HG03520 (cell line): ENCODE measurements at regions not wholly inside any gene's neighbourhood (a gene's known extent, or its start where the extent isn't known, plus 50 kb on each side); places are given as distances from the start of the nearest gene placed in this dataset.
"Not testable (repeated sequence)": the region's sequence is repeated elsewhere in the genome, so short reads cannot be mapped to it uniquely, and the experiment has no call there.

Experiments
- ATAC-seq: cut with Tn5 transposase; IDR thresholded peaks from one replicate; pipeline ENCODE4 v1.9.1; 2021; ENCODE audit warnings: mild to moderate bottlenecking, moderate library complexity; ENCODE audit not compliant: unreplicated experiment

DNA sequence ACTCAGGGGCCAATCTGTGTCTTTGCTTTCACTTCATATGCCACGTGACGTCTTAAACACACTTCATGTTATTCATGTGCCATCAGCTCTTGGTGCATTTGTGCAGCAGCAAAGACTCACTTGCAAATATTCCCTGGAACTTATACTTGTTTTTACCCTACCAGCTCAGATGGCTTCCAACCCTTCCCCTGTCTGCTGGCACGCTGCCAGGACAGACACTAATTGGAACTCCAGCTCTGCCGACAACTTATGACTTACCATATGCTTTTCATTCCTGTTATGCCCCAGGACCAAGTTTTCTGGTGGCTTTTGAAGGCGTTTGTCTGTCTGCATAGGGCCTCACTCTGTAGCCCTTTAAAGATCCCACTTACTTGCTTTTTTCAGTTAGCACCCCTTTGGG lies 261.7 kb upstream of the GNPDA2 start:
- ATAC-seq, result no peak

- no peak for ATAC-seq
Observed at GRCh38 chr4:44985938-44986337, 259.6 kb upstream of the GNPDA2 start.

DNA sequence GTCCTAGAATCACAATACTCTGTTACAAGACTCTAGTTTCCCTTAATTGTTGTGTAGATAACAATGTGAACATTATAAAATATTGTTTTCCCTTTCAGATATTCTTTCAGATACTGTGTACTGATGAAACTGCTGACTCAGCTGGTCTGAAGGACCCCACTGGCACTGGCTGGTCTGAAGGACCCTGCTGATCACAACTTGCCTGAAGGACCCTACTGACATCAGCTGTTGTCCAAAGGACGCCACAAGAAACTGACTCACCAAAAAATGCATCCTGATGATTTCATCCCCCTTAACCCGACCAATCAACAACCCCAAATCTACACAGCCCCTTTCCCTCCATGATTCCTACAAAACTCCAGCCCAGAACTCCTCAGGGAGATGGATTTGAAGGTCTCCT lies 258.8 kb upstream of the GNPDA2 start:
- no peak for ATAC-seq

DNA sequence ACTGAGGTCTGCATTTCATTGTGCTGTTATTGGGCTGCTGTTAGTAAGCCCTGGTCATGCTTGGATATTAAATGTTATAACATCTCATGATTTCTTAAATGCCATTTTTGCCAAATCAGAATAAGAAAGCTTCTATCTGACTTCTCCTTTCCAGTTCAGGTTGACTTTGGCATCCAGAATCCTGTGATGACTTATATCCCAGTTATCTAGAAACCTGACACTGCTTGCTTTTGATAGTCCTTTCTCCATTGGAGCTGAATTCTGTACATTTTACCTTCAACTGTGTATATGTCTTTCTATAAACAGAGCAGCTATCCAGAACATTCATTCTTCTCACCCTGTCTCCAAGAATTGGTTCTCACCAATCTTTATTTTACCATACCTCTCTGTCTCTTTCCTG lies 257.7 kb upstream of the GNPDA2 start:
- no peak for ATAC-seq

DNA sequence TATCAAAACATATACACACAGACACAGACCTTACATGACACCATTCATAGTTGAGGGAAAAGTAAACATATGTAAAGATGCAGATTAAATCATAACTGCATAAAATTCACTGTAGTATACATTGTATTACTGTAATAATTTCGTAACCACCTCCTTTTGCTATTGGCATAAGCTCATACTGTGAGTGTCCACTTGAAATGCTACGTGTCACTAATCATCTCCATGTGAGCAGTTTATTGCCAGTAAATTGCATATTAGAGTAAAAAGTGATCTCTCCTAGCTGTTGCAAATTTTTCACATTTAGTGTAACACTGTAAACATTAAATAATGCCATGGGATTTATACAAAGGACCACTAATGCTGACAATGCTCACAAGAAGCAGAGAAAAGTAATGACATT lies 256.7 kb upstream of the GNPDA2 start:
- ATAC-seq, result no peak

DNA sequence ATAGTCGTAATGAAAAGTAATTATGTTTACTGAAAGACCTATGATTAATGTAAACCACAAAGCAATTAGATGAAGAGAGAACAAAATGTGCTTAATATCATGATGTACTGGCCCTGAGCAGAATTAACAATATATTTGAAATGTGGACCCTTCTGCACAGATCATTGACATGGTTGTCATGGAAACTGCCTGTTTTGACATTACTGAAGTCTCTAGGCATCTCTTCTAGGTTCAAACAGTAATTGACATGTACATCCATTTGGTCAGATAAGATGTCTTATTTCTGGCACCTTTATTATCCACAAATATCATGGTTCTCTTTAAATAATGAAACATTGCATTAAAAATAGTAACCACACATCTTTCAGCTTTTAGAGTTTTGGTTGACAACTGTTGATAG lies 251.7 kb upstream of the GNPDA2 start:
- ATAC-seq, result no peak

DNA sequence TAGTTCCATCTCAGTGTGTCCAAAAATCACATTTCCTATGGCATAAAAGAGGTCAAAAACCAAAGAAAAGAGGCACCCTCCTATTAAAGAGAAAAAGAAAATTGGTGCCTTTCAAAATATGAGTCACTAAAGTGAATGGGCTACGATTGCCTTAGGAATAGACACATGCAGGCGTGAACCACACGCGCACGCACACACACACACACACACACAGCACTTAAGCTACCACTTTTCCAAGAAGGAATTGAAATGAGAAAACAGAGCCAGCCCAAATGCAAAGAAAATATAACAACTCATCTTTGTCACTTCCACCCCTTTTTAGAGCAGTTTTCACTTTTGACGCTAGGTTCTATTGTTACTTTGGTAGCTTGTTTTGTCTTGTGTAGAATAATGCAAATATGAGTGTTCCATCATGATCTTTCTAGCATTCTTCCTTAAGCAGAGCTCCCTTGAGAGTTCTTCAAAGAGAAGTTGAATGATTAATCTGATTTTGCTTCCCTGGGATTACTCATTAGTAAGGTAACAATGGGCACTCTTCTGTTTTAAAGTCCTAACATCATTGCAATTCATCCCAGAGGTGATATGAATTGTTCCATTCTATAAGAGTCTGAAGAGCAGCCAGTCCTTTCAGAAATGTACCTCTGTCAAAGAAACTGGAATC lies 239.2 kb upstream of the GNPDA2 start:
- no peak for ATAC-seq

- ATAC-seq, result not testable (repeated sequence)
Observed at GRCh38 chr4:44964086-44964485, 237.7 kb upstream of the GNPDA2 start.

GRCh38 chr4:44961001-44961755 lies 234.8 kb upstream of the GNPDA2 start:
- ATAC-seq, result no peak

GRCh38 chr4:44931720-44932119 lies 205.4 kb upstream of the GNPDA2 start:
- ATAC-seq, result no peak

- ATAC-seq, result no peak
Observed at GRCh38 chr4:44928785-44929184, 202.4 kb upstream of the GNPDA2 start.

- peak; percentile 50 for ATAC-seq
Observed at GRCh38 chr4:44927399-44928380, 201.3 kb upstream of the GNPDA2 start.

DNA sequence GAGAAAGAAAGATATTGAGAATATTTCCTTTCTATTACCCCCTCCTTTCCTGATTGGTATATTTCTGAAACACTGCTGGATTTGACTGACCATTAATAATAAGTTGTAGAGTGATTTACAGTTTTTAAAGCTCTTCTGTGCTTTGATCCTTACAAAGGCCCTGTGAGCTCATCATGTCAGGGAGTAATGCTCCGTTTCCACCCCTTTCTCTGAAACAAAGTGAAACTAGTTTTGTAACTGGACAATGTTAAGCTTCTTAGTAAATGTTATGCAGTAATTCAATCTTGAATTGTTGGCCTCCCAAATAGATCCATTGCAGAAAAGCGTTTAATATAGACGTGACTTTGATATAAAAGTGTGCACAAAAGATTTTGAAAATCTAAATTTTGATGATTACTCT lies 190.1 kb upstream of the GNPDA2 start:
- ATAC-seq, result no peak

GRCh38 chr4:44914748-44915147 lies 188.4 kb upstream of the GNPDA2 start:
- ATAC-seq, result no peak

- ATAC-seq, result no peak
Observed at GRCh38 chr4:44914223-44914622, 187.9 kb upstream of the GNPDA2 start.

DNA sequence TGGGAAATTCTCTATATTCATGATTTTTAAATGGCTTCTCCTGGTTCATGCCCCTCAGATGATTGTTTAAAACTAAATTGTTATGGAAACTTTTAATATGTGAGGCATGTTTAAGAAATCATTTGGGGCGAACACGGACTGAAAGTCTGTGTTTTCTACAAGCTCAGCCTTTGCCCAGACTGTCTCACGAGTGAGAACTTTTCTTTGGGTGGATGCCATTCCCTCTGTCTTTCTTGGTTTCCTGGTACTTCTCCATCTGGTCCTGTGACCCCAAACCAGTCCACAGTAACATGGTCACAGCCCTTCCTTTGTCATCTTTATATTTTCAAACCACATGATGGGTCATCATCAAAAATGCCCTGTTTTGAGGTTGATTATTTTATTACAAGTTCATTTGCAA lies 186.6 kb upstream of the GNPDA2 start:
- ATAC-seq, result no peak

DNA sequence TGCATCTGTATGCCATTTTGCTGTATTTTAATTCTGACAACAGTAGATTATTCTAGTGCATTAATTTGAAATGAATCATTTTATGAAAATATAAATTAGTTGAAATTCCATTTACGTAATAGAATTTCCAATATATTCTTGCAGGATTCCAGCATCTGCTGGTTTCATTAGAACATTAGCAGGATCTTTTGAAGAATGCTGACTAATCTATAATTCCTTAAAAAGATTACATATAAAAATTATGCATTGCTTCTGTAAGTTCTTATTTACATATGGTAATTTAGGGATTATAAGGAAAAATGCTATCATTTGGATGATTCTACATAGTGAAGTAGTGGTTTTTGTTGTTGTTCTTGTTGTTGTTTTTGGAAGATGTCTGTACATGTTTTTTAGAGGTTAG lies 182.2 kb upstream of the GNPDA2 start:
- no peak for ATAC-seq

DNA sequence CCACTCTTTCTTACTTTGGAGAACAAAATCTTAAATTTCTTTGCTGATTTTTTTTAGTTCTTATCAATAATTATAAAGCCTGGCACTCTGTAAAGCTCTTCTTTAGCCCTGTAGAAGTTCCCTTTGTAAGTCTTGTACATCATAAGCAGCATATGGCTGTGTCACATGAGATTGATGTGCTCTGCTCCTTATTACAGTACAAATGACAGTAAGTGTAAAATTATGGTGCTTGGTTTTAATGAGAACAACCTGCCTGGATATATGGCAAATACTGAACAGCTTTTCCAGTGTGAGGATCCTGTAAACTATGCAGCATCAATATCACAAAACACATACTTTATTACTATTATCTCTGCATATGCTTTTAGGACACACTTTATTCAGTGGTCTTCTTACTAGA lies 145.9 kb upstream of the GNPDA2 start:
- ATAC-seq, result no peak

- no peak for ATAC-seq
Observed at GRCh38 chr4:44871133-44871532, 144.8 kb upstream of the GNPDA2 start.

- ATAC-seq, result no peak
Observed at GRCh38 chr4:44869985-44870384, 143.6 kb upstream of the GNPDA2 start.

DNA sequence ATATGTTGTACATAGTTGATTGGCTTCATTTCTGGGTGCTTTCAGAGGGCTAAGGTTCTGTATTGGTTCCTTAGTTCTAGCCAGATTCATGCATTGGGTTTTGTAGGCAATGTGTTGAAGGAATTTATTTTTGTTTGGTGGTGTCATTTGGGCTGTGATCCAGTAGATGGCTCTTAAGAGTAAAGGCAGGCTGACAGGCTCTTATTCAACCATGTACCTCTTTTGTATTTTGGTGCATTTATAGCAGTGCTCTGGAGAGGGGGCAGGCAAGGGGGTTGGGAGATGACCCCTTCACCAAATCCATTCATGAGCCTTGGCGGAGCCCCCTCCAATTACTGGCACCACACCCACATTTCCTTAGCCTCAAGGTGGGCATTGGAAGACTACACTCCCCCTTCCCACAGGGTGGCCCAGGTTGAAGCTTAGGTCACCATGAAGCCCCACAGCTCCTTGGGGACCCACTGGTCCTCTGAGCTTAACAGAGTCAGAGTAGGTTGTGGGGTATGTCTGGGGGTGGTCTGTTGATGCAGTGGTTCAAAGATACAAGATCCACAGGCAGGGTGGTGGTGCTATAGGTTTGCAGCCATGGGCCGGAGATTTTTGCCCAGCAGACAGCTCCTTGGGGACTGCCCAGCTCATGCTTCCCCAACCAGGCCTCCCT lies 143.0 kb upstream of the GNPDA2 start:
- ATAC-seq, result no peak
